Smooth muscle cell of the brain vasculature (primary cell): ENCODE measurements at regions not wholly inside any gene's neighbourhood (a gene's known extent, or its start where the extent isn't known, plus 50 kb on each side); places are given as distances from the start of the nearest gene placed in this dataset.

Source experiments
- DNase-seq: peaks from one replicate; pipeline ENCODE4 v3.0.0-alpha.2; 2012; ENCODE audit warnings: low read depth, low spot score

GRCh38 chr6:85193339-85193738 is 256.5 kb upstream of the NT5E start:
- no peak for DNase-seq

GRCh38 chr6:85192596-85192995 is 257.3 kb upstream of the NT5E start:
- DNase-seq = no peak

- DNase-seq = no peak
Observed at GRCh38 chr6:85192186-85192585, 257.7 kb upstream of the NT5E start.

GRCh38 chr6:85191656-85192055 is 258.2 kb upstream of the NT5E start:
- DNase-seq = no peak

- DNase-seq = no peak
Observed at GRCh38 chr6:85186546-85187175, 263.2 kb upstream of the NT5E start.

GRCh38 chr6:85185977-85186376 is 263.9 kb upstream of the NT5E start:
- no peak for DNase-seq

GRCh38 chr6:85183841-85184240 is 266.0 kb upstream of the NT5E start:
- no peak for DNase-seq

- DNase-seq = no peak
Observed at GRCh38 chr6:85172705-85173104, 277.2 kb upstream of the NT5E start.

GRCh38 chr6:85172161-85172560 is 277.7 kb upstream of the NT5E start:
- DNase-seq = no peak

GRCh38 chr6:85169189-85169588 is 280.7 kb upstream of the NT5E start:
- DNase-seq = no peak

GRCh38 chr6:85168146-85168545 is 281.7 kb upstream of the NT5E start:
- DNase-seq = no peak

- DNase-seq = no peak
Observed at GRCh38 chr6:85166114-85166741, 283.7 kb upstream of the NT5E start.

GRCh38 chr6:85163156-85164080 is 286.5 kb upstream of the NT5E start:
- DNase-seq = no peak

- DNase-seq = no peak
Observed at GRCh38 chr6:85157311-85157710, 292.6 kb upstream of the NT5E start.

- DNase-seq = no peak
Observed at GRCh38 chr6:85143676-85144075, 306.2 kb upstream of the NT5E start.

- DNase-seq = no peak
Observed at GRCh38 chr6:85137865-85138264, 312.0 kb upstream of the NT5E start.

- DNase-seq = no peak
Observed at GRCh38 chr6:85136310-85136709, 313.6 kb upstream of the NT5E start.

- no peak for DNase-seq
Observed at GRCh38 chr6:85135376-85136094, 314.3 kb upstream of the NT5E start.

- DNase-seq = no peak
Observed at GRCh38 chr6:85134172-85134571, 315.7 kb upstream of the NT5E start.

- no peak for DNase-seq
Observed at GRCh38 chr6:85132091-85132490, 317.8 kb upstream of the NT5E start.

GRCh38 chr6:85130743-85131142 is 319.1 kb upstream of the NT5E start:
- no peak for DNase-seq

GRCh38 chr6:85129881-85130280 is 320.0 kb upstream of the NT5E start:
- DNase-seq = no peak
